Neutrophil (primary cell): ENCODE measurements at regions not wholly inside any gene's neighbourhood (a gene's known extent, or its start where the extent isn't known, plus 50 kb on each side); places are given as distances from the start of the nearest gene placed in this dataset.

Experiments used
- H3K27ac ChIP-seq: fragments of 200-600 bp; sonication (generic); 2 replicates; pipeline ENCODE4 v1.5.1; 2016; ENCODE audit warnings: mild to moderate bottlenecking, moderate library complexity
- H3K27me3 ChIP-seq: fragments of 200-600 bp; sonication (generic); 2 replicates; pipeline ENCODE4 v1.6.0; 2016; ENCODE audit warnings: mild to moderate bottlenecking
- H3K36me3 ChIP-seq: fragments of 200-600 bp; sonication (generic); 2 replicates; pipeline ENCODE4 v1.5.1; 2017
- H3K4me1 ChIP-seq, 2 experiments: fragments of 200-600 bp in 1 of 2; sonication (generic) in 1 of 2; 1 replicate in 1 of 2; 2 replicates in 1 of 2; pipeline versions ENCODE4 v1.5.1 to v1.6.1; 2013 to 2016; ENCODE audit warnings: low read depth in 1 of 2, low read length in 1 of 2, mild to moderate bottlenecking in 1 of 2, moderate library complexity in 1 of 2; ENCODE audit not compliant: control insufficient read depth in 1 of 2, insufficient read depth in 1 of 2
- H3K4me3 ChIP-seq, 2 experiments: fragments of 200-600 bp in 1 of 2; sonication (generic) in 1 of 2; 1 replicate in 1 of 2; 2 replicates in 1 of 2; pipeline ENCODE4 v1.5.1; 2013 to 2016; ENCODE audit warnings: low read depth in 1 of 2, low read length in 1 of 2, mild to moderate bottlenecking in 1 of 2, moderate library complexity in 1 of 2
- H3K9me3 ChIP-seq: fragments of 200-600 bp; sonication (generic); 2 replicates; pipeline ENCODE4 v1.5.1; 2016
- CTCF ChIP-seq: fragments of 200-600 bp; sonication (generic); IDR thresholded peaks from 2 replicates; pipeline ENCODE4 v1.5.1; 2016; ENCODE audit warnings: antibody characterized with exemption

GRCh38 chr16:61277849-61278248 is 758.4 kb downstream of the CDH8 start:
- no peaks in the 10 kb centered on the region for H3K9me3 ChIP-seq
- no peak for TF ChIP-seq CTCF
- no peaks in the 10 kb centered on the region for H3K27me3 ChIP-seq
- no peaks in the 10 kb centered on the region for H3K4me1 ChIP-seq
- no peak overlapping the region for H3K4me3 ChIP-seq
- H3K27ac ChIP-seq, result no peak overlapping the region
- no peaks in the 10 kb centered on the region for H3K36me3 ChIP-seq

DNA sequence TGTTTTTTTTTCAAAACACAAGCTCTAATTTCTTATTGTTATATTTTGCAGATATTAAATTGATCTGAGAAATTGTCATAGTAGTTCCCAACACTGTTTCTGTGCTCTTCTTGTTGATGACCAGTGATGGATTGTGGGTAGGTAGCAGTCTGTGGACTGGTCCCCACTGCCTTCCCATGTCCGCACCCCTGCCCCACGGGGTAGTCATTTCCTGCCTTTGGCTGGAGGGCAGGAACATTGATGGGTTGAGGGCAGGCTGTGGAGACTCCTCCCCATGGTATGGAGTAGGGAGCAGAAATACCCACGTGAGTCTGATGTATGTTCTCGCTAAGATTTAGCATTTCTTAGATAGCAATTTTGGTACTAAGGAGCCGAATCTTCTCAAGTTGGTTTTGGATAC is 762.0 kb downstream of the CDH8 start:
- no peaks in the 10 kb centered on the region for H3K36me3 ChIP-seq
- no peak for TF ChIP-seq CTCF
- no peaks in the 10 kb centered on the region for H3K9me3 ChIP-seq
- H3K27ac ChIP-seq, result no peak overlapping the region
- H3K4me1 ChIP-seq, result no peaks in the 10 kb centered on the region
- no peaks in the 10 kb centered on the region for H3K27me3 ChIP-seq
- no peak overlapping the region for H3K4me3 ChIP-seq

DNA sequence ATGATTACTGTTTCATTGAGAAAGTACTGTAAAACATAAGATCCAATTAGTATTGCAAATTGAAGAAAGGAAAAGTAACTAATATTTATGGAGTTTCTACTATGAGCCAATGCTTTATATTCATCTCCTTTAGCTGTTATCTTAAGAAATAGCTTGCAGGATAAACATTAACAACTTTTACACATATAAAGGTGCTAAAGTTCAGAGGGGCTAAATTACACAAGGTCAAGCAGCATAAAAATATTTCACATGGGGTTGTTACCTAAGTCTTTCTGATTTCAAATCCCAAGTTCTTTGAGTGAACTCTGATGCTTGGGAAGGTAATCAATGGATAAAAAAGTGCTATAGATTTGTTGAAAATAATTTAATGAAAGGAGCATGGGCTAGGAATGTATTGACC is 765.5 kb downstream of the CDH8 start:
- Histone ChIP-seq H3K9me3 (no peaks in the 10 kb centered on the region), H3K36me3 (no peaks in the 10 kb centered on the region), H3K27ac (no peak overlapping the region), H3K27me3 (no peaks in the 10 kb centered on the region), H3K4me1 (no peaks in the 10 kb centered on the region), H3K4me3 (no peak overlapping the region)
- no peak for TF ChIP-seq CTCF

GRCh38 chr16:61263400-61263799 is 772.8 kb downstream of the CDH8 start:
- H3K4me3 ChIP-seq, result no peak overlapping the region
- TF ChIP-seq CTCF, result no peak
- no peaks in the 10 kb centered on the region for H3K27me3 ChIP-seq
- H3K27ac ChIP-seq, result no peak overlapping the region
- no peaks in the 10 kb centered on the region for H3K36me3 ChIP-seq
- H3K4me1 ChIP-seq, result no peaks in the 10 kb centered on the region
- H3K9me3 ChIP-seq, result no peaks in the 10 kb centered on the region

GRCh38 chr16:61261315-61261714 is 774.9 kb downstream of the CDH8 start:
- Histone ChIP-seq H3K36me3 (no peaks in the 10 kb centered on the region), H3K4me1 (no peaks in the 10 kb centered on the region), H3K9me3 (no peaks in the 10 kb centered on the region), H3K27ac (no peak overlapping the region), H3K27me3 (no peaks in the 10 kb centered on the region), H3K4me3 (no peak overlapping the region)
- no peak for TF ChIP-seq CTCF

DNA sequence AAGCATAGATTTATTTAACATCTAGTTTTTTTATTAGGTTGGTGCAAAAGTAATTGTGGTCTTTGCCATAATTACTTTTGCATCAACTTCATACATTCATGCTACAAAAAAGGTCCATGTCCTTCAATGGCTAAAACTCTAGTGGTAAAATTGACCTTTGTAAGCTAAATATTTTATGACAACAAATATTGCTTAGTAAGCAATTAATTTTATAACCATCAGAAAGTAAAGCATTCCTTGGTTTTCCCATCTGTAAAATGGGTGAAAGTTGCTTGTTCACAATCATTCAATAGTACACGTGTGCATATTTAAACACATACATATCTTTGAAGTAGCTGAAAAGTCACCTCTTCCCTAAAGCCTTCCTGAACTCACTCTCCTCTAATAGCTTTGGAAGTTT is 789.6 kb downstream of the CDH8 start:
- Histone ChIP-seq H3K9me3 (no peaks in the 10 kb centered on the region), H3K36me3 (no peaks in the 10 kb centered on the region), H3K4me1 (no peaks in the 10 kb centered on the region), H3K27ac (no peak overlapping the region), H3K27me3 (no peaks in the 10 kb centered on the region), H3K4me3 (no peak overlapping the region)
- no peak for TF ChIP-seq CTCF
